ENCODE measurements at regions not wholly inside any gene's neighbourhood (a gene's known extent, or its start where the extent isn't known, plus 50 kb on each side); places are given as distances from the start of the nearest gene placed in this dataset.

DNA sequence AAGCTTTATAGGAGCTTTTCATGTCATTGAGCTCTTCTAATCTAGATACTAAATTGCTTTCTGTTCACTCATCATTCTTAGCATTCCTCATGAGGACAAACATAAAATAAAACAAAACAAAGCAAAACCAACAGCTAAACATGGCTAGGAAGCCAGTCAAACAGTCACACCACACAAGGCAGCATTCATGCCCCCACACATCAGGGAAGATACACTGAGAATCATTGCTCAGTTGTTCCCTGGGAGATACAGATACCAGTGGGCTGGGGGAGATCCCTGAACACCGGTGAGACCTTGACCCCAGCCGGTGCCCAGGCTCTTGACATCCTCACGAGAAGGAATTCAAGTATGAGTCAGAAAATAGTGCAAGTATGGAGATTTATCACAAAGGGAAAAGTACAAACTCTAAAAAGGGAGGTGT lies 177.9 kb upstream of the ARL4C start:
- no peak overlapping the region for H3K27ac ChIP-seq
- H3K9me3 ChIP-seq = no peaks in the 10 kb centered on the region
- TF ChIP-seq POLR2AphosphoS5 (IDR thresholded peaks at IDR 0.05; ENCODE audit: insufficient read depth in 1 of 2, low read depth in 1 of 2) (no peak), POLR2A (IDR thresholded peaks at IDR 0.05) (no peak)
- H3K36me3 ChIP-seq = no peaks in the 10 kb centered on the region
- peak in 1 of 2 donors; percentile 79 for DNase-seq (ENCODE audit: extremely low spot score in 2 of 2)
- H3K4me1 ChIP-seq = peaks cover 22% of the 10 kb centered on the region
- H3K27me3 ChIP-seq = no peaks in the 10 kb centered on the region
- intact Hi-C loops (cut with DNase I) = no loop called here
- H3K4me3 ChIP-seq = no peak overlapping the region

DNA sequence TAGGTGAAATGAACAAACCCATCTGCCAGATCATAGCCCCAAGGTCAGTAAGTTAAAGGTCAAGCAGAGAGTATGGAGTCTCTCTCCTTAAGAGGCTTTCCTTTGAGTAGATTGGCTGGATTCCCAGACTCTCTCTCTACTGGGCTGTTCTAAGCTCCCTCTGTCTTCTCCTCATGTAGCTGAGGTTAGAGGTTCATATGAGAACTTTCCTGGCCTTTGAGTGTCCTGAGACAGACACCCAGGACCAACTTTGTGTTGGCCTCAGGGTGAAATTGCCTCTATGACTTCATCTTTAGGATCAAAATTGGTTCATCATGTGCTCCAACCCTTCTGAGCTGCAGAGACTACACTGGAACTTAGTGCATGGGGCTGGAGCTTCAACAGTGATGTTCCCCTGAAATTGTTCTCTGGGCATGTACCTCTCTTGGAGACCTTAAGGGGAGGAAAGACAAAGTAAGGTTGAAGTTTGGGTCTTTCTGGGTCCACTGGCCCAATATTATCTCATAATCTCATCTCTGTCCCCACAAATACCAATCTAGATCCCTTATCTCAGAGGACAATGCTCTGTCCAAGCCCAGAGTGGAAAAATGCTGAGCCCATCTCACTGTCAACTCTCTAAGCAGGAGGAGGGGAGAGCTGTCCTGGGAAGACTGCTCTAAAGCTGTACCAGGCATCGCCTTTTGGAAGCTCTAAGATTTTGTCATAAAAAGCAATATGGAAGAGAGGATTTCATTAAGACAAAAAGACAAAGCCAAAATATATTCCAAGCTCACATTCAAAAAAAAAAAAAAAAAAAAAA lies 177.3 kb upstream of the ARL4C start:
- peaks cover 16% of the 10 kb centered on the region for H3K4me1 ChIP-seq
- intact Hi-C loops (cut with DNase I) = no loop called here
- H3K36me3 ChIP-seq = no peaks in the 10 kb centered on the region
- H3K27ac ChIP-seq = no peak overlapping the region
- DNase-seq (ENCODE audit: extremely low spot score in 2 of 2) = peak in 1 of 2 donors; percentile 18
- H3K27me3 ChIP-seq = no peaks in the 10 kb centered on the region
- H3K9me3 ChIP-seq = no peaks in the 10 kb centered on the region
- TF ChIP-seq, protein P1, sequence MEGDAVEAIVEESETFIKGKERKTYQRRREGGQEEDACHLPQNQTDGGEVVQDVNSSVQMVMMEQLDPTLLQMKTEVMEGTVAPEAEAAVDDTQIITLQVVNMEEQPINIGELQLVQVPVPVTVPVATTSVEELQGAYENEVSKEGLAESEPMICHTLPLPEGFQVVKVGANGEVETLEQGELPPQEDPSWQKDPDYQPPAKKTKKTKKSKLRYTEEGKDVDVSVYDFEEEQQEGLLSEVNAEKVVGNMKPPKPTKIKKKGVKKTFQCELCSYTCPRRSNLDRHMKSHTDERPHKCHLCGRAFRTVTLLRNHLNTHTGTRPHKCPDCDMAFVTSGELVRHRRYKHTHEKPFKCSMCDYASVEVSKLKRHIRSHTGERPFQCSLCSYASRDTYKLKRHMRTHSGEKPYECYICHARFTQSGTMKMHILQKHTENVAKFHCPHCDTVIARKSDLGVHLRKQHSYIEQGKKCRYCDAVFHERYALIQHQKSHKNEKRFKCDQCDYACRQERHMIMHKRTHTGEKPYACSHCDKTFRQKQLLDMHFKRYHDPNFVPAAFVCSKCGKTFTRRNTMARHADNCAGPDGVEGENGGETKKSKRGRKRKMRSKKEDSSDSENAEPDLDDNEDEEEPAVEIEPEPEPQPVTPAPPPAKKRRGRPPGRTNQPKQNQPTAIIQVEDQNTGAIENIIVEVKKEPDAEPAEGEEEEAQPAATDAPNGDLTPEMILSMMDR (IDR thresholded peaks at IDR 0.05) = no peak
- no peak for TF ChIP-seq POLR2A (IDR thresholded peaks at IDR 0.05)
- H3K4me3 ChIP-seq = no peak overlapping the region

DNA sequence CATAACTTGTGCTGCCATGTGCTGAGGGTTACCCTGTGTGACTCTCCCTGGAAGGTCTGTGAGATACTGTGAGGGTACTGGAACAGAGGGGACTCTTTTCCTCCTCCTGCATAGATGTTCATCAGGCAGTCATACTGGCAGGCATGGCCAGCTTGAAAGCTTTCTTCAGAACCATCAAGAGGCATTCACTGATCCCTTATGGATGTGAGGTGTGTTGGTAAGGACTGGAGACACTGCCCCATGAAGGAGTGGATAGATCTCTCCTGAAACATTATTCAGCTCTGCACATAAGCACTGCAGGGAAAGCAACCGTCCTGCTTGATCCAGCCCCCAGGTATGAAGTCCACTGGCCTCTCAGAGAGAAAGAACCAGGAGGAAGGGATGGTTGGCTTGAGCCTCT lies 176.6 kb upstream of the ARL4C start:
- TF ChIP-seq, protein P1 (IDR thresholded peaks at IDR 0.05) = no peak
- TF ChIP-seq POLR2AphosphoS5 (IDR thresholded peaks at IDR 0.05; ENCODE audit: insufficient read depth in 1 of 2, low read depth in 1 of 2) = no peak
- no peak for TF ChIP-seq POLR2A (IDR thresholded peaks at IDR 0.05)
- no peaks in the 10 kb centered on the region for H3K9me3 ChIP-seq
- no peaks in the 10 kb centered on the region for H3K36me3 ChIP-seq
- H3K27ac ChIP-seq = no peak overlapping the region
- H3K27me3 ChIP-seq = no peaks in the 10 kb centered on the region
- intact Hi-C loops (cut with DNase I) = no loop called here
- peaks cover 9% of the 10 kb centered on the region for H3K4me1 ChIP-seq
- H3K4me3 ChIP-seq = no peak overlapping the region
- DNase-seq (ENCODE audit: extremely low spot score in 2 of 2) = peak in 1 of 2 donors; percentile 58

DNA sequence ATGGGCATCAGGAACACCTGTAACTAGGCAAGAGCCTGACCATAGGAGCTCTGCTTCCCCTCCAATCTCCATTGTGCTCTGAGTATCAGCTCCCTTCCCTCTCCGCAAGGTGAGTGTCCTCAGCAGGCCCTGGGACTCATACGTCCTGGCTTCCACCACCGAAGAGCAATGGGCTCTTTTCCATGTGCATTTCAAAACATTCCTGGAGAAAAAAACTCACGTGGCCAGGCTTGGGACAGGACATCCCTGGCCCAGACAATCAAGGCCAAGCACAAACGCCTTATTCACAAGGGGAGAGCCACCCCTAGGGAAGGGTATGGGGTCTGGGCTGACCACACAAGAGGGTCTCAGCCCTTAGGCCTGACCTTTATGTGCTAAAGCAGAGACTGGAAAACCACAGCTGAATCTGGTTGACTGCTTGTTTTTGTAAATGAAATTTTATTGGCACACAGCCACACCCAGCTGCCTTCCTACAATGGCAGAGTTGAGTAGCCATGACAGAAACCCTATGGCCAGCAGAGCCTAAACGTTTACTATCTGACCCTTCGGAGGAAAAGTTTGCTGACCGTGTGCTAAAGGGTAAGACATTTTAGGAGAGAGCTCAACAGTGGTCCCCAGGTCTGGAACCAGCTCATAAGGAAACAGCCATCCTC lies 175.7 kb upstream of the ARL4C start:
- peak in 1 of 2 donors; percentile 34 for DNase-seq (ENCODE audit: extremely low spot score in 2 of 2)
- Histone ChIP-seq H3K9me3 (no peaks in the 10 kb centered on the region), H3K36me3 (no peaks in the 10 kb centered on the region), H3K4me3 (no peak overlapping the region), H3K27ac (no peak overlapping the region), H3K27me3 (no peaks in the 10 kb centered on the region), H3K4me1 (peaks cover 9% of the 10 kb centered on the region)
- no peak for TF ChIP-seq POLR2AphosphoS5 (IDR thresholded peaks at IDR 0.05; ENCODE audit: insufficient read depth in 1 of 2, low read depth in 1 of 2)
- TF ChIP-seq, protein P1 (IDR thresholded peaks at IDR 0.05) = no peak
- TF ChIP-seq POLR2A (IDR thresholded peaks at IDR 0.05) = no peak
- intact Hi-C loops (cut with DNase I) = no loop called here

DNA sequence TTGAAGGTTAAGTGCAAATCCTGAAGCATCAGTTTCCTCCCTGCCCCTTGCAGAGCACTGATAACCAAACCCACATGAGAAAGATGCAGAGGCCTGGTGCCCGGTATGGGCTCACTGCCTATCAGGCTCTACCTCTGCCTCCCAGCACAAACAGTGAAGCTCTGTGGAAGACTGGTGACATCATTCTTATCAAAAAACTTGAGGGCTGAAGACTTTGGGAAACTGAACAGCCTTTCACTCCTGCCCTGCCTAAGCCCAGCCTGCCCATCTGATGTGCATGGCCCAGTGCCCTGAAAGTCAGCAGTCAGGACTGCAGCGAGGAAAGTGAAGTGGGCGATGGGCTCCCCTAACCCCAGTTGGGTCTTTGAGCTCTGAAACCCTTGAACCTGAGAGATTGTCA lies 174.8 kb upstream of the ARL4C start:
- Histone ChIP-seq H3K27me3 (no peaks in the 10 kb centered on the region), H3K9me3 (no peaks in the 10 kb centered on the region), H3K27ac (no peak overlapping the region), H3K36me3 (no peaks in the 10 kb centered on the region), H3K4me1 (peaks cover 9% of the 10 kb centered on the region), H3K4me3 (no peak overlapping the region)
- no peak for TF ChIP-seq POLR2AphosphoS5 (IDR thresholded peaks at IDR 0.05; ENCODE audit: insufficient read depth in 1 of 2, low read depth in 1 of 2)
- no peak for TF ChIP-seq POLR2A (IDR thresholded peaks at IDR 0.05)
- TF ChIP-seq, protein P1 (IDR thresholded peaks at IDR 0.05) = no peak
- DNase-seq (ENCODE audit: extremely low spot score in 2 of 2) = peak in 1 of 2 donors; percentile 42
- intact Hi-C loops (cut with DNase I) = no loop called here

Measured in vagina (tissue), 2 donors.